ENCODE measurements at regions not wholly inside any gene's neighbourhood (a gene's known extent, or its start where the extent isn't known, plus 50 kb on each side); places are given as distances from the start of the nearest gene placed in this dataset.
"Not testable (repeated sequence)": the region's sequence is repeated elsewhere in the genome, so short reads cannot be mapped to it uniquely, and the experiment has no call there.

- no peak for TF ChIP-seq GATA1 (IDR thresholded peaks at IDR 0.05; ENCODE audit: low read depth, low read length)
- TF ChIP-seq POLR2A (IDR thresholded peaks at IDR 0.05; ENCODE audit: low read length) = no peak
Measured at GRCh38 chr4:30553151-30553550, 167.0 kb upstream of the PCDH7 start.

DNA sequence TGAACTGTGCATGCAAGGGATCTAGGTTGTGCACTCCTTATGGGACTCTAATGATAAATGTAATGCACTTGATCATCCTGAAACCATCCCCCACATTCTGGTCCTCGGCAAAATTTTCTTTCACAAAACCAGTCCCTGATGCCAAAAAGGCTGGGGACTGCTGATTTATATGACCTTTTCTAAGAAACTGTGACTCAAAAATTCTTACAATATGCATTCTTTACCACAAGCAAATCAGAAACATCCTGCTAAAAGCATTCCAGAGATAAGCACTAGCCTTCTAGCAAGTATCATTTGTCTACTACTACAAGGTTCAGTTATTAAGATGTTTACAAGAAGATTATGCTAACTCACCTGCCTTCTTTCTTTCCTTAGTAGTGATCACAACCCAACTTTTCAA is 166.5 kb upstream of the PCDH7 start:
- TF ChIP-seq GATA1 (IDR thresholded peaks at IDR 0.05; ENCODE audit: low read depth, low read length) (no peak), POLR2A (IDR thresholded peaks at IDR 0.05; ENCODE audit: low read length) (no peak)
- DNase-seq = no peak

More at GRCh38 chr4:30553151-30553550, 167.0 kb upstream of the PCDH7 start:
- no peak for DNase-seq

GRCh38 chr4:30555775-30556174 is 164.4 kb upstream of the PCDH7 start:
- TF ChIP-seq POLR2A (IDR thresholded peaks at IDR 0.05; ENCODE audit: low read length) (no peak), GATA1 (IDR thresholded peaks at IDR 0.05; ENCODE audit: low read depth, low read length) (no peak)
- DNase-seq = no peak

DNA sequence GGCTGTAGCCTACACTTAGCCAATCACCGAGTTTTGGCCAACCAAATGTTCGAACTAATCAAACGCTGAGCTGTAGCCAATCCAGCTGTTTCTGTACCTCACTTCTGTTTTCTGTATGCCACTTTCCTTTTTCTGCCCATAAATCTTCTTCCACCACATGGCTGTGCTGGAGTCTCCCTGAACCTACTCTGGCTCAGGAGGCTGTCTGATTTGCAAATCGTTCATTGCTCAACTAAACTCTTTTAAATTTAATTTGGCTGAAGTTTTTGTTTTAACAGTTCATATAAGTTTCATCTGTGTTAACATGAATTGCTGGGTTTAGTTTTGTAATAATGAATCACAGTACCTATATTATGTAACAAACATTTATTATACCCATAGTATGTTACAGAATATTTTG is 160.7 kb upstream of the PCDH7 start:
- DNase-seq = no peak
- TF ChIP-seq GATA1 (IDR thresholded peaks at IDR 0.05; ENCODE audit: low read depth, low read length) (no peak), POLR2A (IDR thresholded peaks at IDR 0.05; ENCODE audit: low read length) (no peak)

GRCh38 chr4:30586850-30587249 is 133.3 kb upstream of the PCDH7 start:
- TF ChIP-seq GATA1 (IDR thresholded peaks at IDR 0.05; ENCODE audit: low read depth, low read length) = no peak
- no peak for TF ChIP-seq POLR2A (IDR thresholded peaks at IDR 0.05; ENCODE audit: low read length)
- DNase-seq = no peak

GRCh38 chr4:30589669-30590068 is 130.5 kb upstream of the PCDH7 start:
- not testable (repeated sequence) for DNase-seq

DNA sequence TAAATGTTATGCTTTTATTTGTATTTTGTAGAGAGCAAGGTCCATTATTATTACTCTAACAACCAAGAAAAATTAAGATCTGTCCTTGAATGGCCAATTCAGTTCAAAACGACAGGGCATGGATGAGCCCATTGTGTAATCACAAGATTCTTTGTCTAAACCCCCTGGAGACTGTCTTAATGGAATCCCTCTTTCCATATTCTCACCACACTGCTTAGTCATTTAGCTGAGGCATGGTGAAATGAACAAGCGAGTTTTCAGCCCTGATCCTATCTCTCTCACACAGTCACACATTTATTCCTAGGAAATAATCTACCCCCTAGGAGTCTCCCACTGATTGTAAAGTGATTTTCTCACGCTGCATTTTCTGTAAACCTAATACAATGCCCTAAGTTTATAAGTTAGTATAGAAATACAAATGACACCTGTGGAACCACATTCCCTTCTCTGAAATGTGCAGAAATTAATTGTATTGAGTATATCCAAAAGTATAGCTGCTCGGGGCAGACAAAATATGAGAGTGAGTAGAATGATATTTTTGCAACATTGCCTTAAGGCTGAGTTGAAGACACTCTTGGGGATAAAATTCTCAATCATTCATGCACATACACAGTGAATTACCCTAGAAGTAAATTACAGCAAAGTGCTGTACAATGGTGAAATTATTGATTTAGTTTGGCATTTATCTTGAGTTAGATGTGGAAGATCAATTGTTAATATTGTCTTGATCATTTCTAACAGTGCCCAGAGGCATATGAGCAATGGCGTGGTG is 119.7 kb upstream of the PCDH7 start:
- TF ChIP-seq GATA1 (IDR thresholded peaks at IDR 0.05; ENCODE audit: low read depth, low read length) (no peak), POLR2A (IDR thresholded peaks at IDR 0.05; ENCODE audit: low read length) (no peak)
- DNase-seq = no peak

DNA sequence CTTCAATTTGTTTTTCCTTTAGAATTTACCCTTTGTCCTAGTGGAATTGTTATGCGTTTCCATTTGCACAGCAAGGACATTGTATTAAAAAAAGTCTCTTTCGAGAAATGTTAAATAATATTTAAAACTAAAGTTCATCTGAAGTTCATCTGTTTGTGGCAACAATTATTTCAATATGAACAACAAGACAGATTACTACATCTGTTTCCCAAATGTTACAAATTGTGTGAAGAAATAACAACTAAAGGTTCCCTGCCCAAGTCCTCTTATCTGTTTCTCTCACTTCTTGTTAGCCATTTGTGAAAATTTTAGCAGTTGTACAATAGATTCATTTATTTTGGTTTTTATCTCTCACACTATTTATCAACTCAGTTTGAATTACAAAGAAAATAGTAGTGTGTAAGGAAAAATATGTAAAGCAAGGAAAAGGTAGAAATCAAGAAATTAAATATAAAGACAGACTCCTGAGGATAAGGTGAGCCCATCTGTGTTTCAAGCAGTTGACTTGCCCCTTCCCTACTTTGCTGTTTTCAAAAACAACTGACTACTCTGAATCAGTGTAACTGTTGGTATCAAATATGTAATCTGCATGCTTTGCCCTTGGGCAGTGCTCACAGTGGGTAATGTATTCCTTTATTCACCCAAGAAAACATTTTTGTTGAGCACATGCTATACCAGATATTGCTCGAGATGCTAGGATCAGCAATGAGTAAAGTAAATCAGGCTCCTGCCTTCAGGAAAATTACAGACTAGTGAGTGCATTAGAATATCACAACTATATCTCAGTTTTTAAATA is 118.9 kb upstream of the PCDH7 start:
- TF ChIP-seq POLR2A (IDR thresholded peaks at IDR 0.05; ENCODE audit: low read length) (no peak), GATA1 (IDR thresholded peaks at IDR 0.05; ENCODE audit: low read depth, low read length) (no peak)
- DNase-seq = no peak

GRCh38 chr4:30605616-30606190 is 114.5 kb upstream of the PCDH7 start:
- TF ChIP-seq GATA1 (IDR thresholded peaks at IDR 0.05; ENCODE audit: low read depth, low read length) (no peak), POLR2A (IDR thresholded peaks at IDR 0.05; ENCODE audit: low read length) (no peak)
- no peak for DNase-seq

- no peak for TF ChIP-seq POLR2A (IDR thresholded peaks at IDR 0.05; ENCODE audit: low read length)
- no peak for TF ChIP-seq GATA1 (IDR thresholded peaks at IDR 0.05; ENCODE audit: low read depth, low read length)
- DNase-seq = no peak
Measured at GRCh38 chr4:30610361-30610760, 109.8 kb upstream of the PCDH7 start.

GRCh38 chr4:30614771-30615170 is 105.4 kb upstream of the PCDH7 start:
- TF ChIP-seq GATA1 (IDR thresholded peaks at IDR 0.05; ENCODE audit: low read depth, low read length) (no peak), POLR2A (IDR thresholded peaks at IDR 0.05; ENCODE audit: low read length) (no peak)
- no peak for DNase-seq

- no peak for DNase-seq
- TF ChIP-seq GATA1 (IDR thresholded peaks at IDR 0.05; ENCODE audit: low read depth, low read length) = no peak
- TF ChIP-seq POLR2A (IDR thresholded peaks at IDR 0.05; ENCODE audit: low read length) = no peak
Measured at GRCh38 chr4:30616942-30617646, 103.1 kb upstream of the PCDH7 start.

DNA sequence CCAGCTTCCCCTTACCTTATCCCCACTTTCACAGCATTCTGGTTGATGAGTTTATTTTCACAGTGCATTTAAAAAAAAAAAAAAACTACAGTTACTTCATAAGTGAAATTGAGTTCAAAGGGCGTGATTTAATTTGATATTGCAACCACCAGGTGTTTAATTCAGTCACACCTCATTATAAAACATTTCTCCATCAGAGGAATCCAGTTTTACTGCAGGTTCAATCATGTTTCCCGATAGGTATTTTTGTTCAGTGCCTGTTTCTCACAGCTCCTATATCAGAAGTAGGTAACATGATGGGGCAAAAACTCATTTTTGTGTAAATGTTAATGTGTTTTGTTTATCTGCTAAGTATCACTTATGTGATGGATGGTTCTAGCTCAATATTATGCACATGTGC is 102.3 kb upstream of the PCDH7 start:
- DNase-seq = no peak
- TF ChIP-seq POLR2A (IDR thresholded peaks at IDR 0.05; ENCODE audit: low read length) (no peak), GATA1 (IDR thresholded peaks at IDR 0.05; ENCODE audit: low read depth, low read length) (no peak)

- no peak for DNase-seq
- no peak for TF ChIP-seq GATA1 (IDR thresholded peaks at IDR 0.05; ENCODE audit: low read depth, low read length)
- TF ChIP-seq POLR2A (IDR thresholded peaks at IDR 0.05; ENCODE audit: low read length) = no peak
Measured at GRCh38 chr4:30619679-30620078, 100.5 kb upstream of the PCDH7 start.
